Gastroesophageal sphincter (tissue), 4 donors: ENCODE measurements at regions not wholly inside any gene's neighbourhood (a gene's known extent, or its start where the extent isn't known, plus 50 kb on each side); places are given as distances from the start of the nearest gene placed in this dataset.

ENCODE experiments used
- ATAC-seq: fragments of 150-250 bp; one replicate; pipeline ENCODE4 v1.9.1; 2016; ENCODE audit warnings: mild to moderate bottlenecking, moderate library complexity
- H3K27ac ChIP-seq, 4 donors: fragments of 200-600 bp; sonication (generic) in 3 of 4; 1 replicate in 3 of 4; 2 replicates in 1 of 4; pipeline ENCODE4 v1.5.1; 2016 to 2019
- H3K27me3 ChIP-seq: fragments of 200-600 bp; sonication (generic); one replicate; pipeline ENCODE4 v1.5.1; 2019
- H3K36me3 ChIP-seq, 2 donors: fragments of 200-600 bp; sonication (generic); one replicate each; pipeline ENCODE4 v1.5.1; 2019; ENCODE audit warnings: control low read depth in 1 of 2
- H3K4me1 ChIP-seq, 3 donors: fragments of 200-600 bp; sonication (generic); 1 replicate in 2 of 3; 2 replicates in 1 of 3; pipeline ENCODE4 v1.5.1; 2016 to 2019; ENCODE audit warnings: control low read depth in 2 of 3
- H3K4me3 ChIP-seq, 2 donors: fragments of 200-600 bp; sonication (generic); one replicate each; pipeline ENCODE4 v1.5.1; 2019; ENCODE audit warnings: mild to moderate bottlenecking in 1 of 2, moderate library complexity in 1 of 2
- H3K9me3 ChIP-seq, 3 donors: fragments of 200-600 bp; sonication (generic); one replicate each; pipeline ENCODE4 v1.5.1; 2017 to 2019; ENCODE audit warnings: control low read depth in 2 of 3
- EP300 ChIP-seq: sonication (generic); formaldehyde crosslinking; IDR thresholded peaks from one replicate; pipeline ENCODE4 v1.6.1; 2017; ENCODE audit warnings: antibody characterized with exemption, mild to moderate bottlenecking
- POLR2A ChIP-seq, 2 donors: fragments of 450-650 bp; IDR thresholded peaks; one replicate each; pipeline ENCODE4 v1.6.1; 2017; ENCODE audit warnings: antibody characterized with exemption in 2 of 2, mild to moderate bottlenecking in 2 of 2, moderate library complexity in 1 of 2
- POLR2AphosphoS5 ChIP-seq: sonication (generic); formaldehyde crosslinking; IDR thresholded peaks from one replicate; pipeline ENCODE4 v1.6.1; 2017; ENCODE audit warnings: antibody characterized with exemption
- WGBS, 2 donors: methylation state at CpG; one replicate each; pipeline ENCODE4 v1.1.5; 2018; ENCODE audit warnings: low coverage in 1 of 2; 5-methylcytosine and 5-hydroxymethylcytosine counted together
- TF ChIP-seq, protein P1 (sequence below), 4 experiments: fragments of 200-600 bp in 2 of 4; fragments of 450-650 bp in 2 of 4; sonication (generic) in 1 of 4; IDR thresholded peaks; one replicate each; pipeline ENCODE4 v1.5.1; 2017 to 2019; ENCODE audit warnings: antibody characterized with exemption in 4 of 4, mild to moderate bottlenecking in 2 of 4, moderate library complexity in 2 of 4

DNA sequence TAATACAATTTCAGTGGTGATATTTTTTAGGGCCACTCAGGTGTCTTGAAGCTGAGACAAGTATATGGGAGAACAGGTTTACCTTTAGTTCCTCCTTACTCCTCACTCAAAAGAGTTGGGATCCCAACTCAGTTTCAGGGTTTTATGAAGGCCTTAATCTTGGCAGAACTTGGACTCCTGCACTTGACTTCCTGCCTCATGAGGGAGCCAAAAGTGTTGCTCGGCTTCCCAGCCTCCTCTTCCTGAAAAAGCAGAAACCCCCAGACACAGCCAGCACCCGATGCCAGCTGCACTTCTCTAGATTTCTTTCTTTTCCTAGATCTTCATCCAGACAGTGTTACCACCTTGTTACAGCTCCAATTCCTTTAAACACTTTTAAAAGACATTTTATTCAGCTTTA lies 70.8 kb upstream of the TMPRSS2 start:
- Histone ChIP-seq H3K4me1 (no peaks in the 10 kb centered on the region), H3K27me3 (peaks cover 26% of the 10 kb centered on the region), H3K9me3 (peaks cover 0 to 45% (median 0%) of the 10 kb centered on the region in 3 donors), H3K27ac (no peak overlapping the region), H3K36me3 (no peaks in the 10 kb centered on the region), H3K4me3 (no peak overlapping the region)
- 65 to 81% methylated on average over 2 of the region's 2 CpGs for WGBS, 2 donors
- no peak for TF ChIP-seq EP300
- TF ChIP-seq POLR2AphosphoS5: no peak
- TF ChIP-seq POLR2A (IDR thresholded peaks at IDR 0.05): no peak
- TF ChIP-seq, protein P1, sequence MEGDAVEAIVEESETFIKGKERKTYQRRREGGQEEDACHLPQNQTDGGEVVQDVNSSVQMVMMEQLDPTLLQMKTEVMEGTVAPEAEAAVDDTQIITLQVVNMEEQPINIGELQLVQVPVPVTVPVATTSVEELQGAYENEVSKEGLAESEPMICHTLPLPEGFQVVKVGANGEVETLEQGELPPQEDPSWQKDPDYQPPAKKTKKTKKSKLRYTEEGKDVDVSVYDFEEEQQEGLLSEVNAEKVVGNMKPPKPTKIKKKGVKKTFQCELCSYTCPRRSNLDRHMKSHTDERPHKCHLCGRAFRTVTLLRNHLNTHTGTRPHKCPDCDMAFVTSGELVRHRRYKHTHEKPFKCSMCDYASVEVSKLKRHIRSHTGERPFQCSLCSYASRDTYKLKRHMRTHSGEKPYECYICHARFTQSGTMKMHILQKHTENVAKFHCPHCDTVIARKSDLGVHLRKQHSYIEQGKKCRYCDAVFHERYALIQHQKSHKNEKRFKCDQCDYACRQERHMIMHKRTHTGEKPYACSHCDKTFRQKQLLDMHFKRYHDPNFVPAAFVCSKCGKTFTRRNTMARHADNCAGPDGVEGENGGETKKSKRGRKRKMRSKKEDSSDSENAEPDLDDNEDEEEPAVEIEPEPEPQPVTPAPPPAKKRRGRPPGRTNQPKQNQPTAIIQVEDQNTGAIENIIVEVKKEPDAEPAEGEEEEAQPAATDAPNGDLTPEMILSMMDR (IDR thresholded peaks at IDR 0.05): no peak
- ATAC-seq: no peak

DNA sequence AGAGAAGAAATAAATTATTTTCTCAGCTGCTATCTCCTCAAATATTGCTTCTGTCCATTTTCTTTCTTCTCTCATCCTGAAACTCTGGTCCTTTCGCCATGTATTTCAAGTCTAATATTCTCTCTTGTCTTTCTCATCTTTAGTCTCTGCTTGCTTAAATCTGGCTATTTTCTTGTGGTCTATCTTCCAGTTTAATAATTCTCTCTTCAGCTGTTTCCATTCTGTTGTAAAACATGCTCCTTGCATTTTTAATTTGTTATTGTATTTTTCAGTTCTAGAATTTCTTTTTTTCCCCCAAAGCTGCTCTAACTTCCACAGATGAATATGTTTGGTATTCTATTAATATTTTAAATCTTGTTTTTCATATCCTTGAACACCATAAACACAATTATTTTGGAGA lies 70.1 kb upstream of the TMPRSS2 start:
- WGBS, 2 donors: 77 to 82% methylated on average over 1 of the region's 1 CpG

DNA sequence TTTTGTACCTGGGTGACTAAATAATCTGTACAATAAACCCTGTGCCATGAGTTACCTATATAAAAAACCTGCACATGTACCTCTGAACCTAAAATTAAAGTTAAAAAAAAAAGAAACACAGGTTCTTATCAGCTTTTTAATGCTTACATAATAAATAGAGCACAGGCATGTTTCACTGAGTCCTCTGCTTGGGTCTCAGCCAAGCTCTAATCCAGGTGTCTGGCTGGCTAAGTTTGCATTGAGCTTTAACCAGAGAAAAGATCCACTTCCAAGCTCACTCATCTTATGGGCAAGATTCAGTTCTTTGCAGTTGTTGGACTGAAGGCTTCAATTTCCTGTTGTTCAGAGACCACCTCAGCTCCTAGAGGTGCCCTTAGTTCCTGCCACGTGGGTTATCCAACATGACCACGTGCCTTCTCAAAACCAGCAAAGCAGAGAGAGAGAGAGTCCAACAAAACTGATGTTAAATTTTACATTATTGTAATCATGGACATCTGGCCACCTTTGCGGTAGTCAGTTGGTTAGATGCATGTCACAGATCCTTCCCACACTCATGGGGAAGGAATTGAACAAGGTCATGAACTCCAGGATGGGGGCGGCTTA lies 68.2 kb upstream of the TMPRSS2 start:
- WGBS, 2 donors: 79 to 100% methylated on average over 3 to 4 of the region's 4 CpGs
- ATAC-seq: no peak

More for the DNA sequence above, 70.1 kb upstream of the TMPRSS2 start:
- no peak for ATAC-seq
- Histone ChIP-seq H3K27me3 (peaks cover 20% of the 10 kb centered on the region), H3K4me3 (no peak overlapping the region), H3K27ac (no peak overlapping the region), H3K9me3 (peaks cover 0 to 45% (median 0%) of the 10 kb centered on the region in 3 donors), H3K36me3 (no peaks in the 10 kb centered on the region), H3K4me1 (no peaks in the 10 kb centered on the region)
- TF ChIP-seq EP300 (no peak), POLR2A (IDR thresholded peaks at IDR 0.05) (no peak), POLR2AphosphoS5 (no peak)
- TF ChIP-seq, protein P1 (IDR thresholded peaks at IDR 0.05): no peak

DNA sequence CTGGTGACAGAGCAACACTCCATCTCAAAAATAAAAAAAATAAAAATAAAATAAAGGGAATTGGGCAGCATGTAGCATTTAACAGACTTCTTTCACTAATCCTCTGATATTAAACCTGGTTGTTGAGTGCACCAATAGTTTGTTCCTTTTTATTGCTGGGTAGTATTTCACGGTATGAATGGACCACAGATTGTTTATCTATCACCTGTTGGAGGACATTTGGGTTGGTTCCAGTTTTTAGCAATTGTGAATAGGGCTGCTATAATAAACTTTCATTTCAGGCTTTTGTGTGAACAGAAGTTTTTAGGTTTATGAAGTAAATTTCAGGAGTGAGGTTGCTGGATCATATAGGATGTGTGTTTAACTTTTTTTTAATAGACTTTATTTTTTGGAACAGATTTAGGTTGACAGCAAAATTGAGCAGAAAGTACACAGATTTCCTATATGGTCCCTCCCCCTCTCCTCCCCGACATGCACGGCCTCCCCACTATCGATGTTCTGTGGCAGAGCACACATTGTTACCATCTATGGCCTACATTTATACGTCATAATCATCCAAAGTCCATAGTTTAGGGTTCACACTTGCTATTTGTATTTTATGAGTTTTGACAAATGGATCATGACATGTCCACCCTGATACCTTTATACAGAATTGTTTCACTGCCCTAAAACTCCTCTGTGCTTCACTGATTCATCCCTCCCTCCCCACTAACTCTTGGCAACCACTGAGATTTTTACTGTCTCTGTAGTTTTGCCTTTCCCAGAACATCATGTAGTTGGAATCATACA lies 66.1 kb upstream of the TMPRSS2 start:
- Histone ChIP-seq H3K4me3 (no peak overlapping the region), H3K27me3 (peaks cover 11% of the 10 kb centered on the region), H3K4me1 (no peaks in the 10 kb centered on the region), H3K9me3 (peaks cover 0 to 57% (median 0%) of the 10 kb centered on the region in 3 donors), H3K36me3 (no peaks in the 10 kb centered on the region), H3K27ac (no peak overlapping the region)
- 83 to 86% methylated on average over 5 of the region's 5 CpGs for WGBS, 2 donors
- TF ChIP-seq, protein P1 (IDR thresholded peaks at IDR 0.05): no peak
- TF ChIP-seq POLR2AphosphoS5: no peak
- TF ChIP-seq EP300: no peak
- no peak for TF ChIP-seq POLR2A (IDR thresholded peaks at IDR 0.05)
- no peak for ATAC-seq

More for the DNA sequence above, 68.2 kb upstream of the TMPRSS2 start:
- Histone ChIP-seq H3K27ac (no peak overlapping the region), H3K27me3 (peaks cover 17% of the 10 kb centered on the region), H3K4me3 (no peak overlapping the region), H3K36me3 (no peaks in the 10 kb centered on the region), H3K4me1 (no peaks in the 10 kb centered on the region), H3K9me3 (peaks cover 0 to 62% (median 0%) of the 10 kb centered on the region in 3 donors)
- TF ChIP-seq, protein P1 (IDR thresholded peaks at IDR 0.05): no peak
- TF ChIP-seq EP300: no peak
- TF ChIP-seq POLR2AphosphoS5: no peak
- TF ChIP-seq POLR2A (IDR thresholded peaks at IDR 0.05): no peak
